Ishikawa (cell line): ENCODE measurements at regions not wholly inside any gene's neighbourhood (a gene's known extent, or its start where the extent isn't known, plus 50 kb on each side); places are given as distances from the start of the nearest gene placed in this dataset.

Experiments
- CEBPB ChIP-seq: IDR thresholded peaks from 2 replicates; pipeline ENCODE4 v1.6.1; 2012
- CREB1 ChIP-seq: IDR thresholded peaks from 2 replicates; pipeline ENCODE4 v1.6.1; 2012; ENCODE audit warnings: low read depth
- EGR1 ChIP-seq: IDR thresholded peaks from 2 replicates; pipeline ENCODE4 v1.6.1; 2012
- EP300 ChIP-seq: IDR thresholded peaks from 2 replicates; pipeline ENCODE4 v1.6.1; 2012; ENCODE audit warnings: borderline replicate concordance
- FOXM1 ChIP-seq: IDR thresholded peaks from 2 replicates; pipeline ENCODE4 v1.6.1; 2012; ENCODE audit warnings: low read depth, borderline replicate concordance
- NFIC ChIP-seq: IDR thresholded peaks from 2 replicates; pipeline ENCODE4 v1.6.1; 2012
- RAD21 ChIP-seq: IDR thresholded peaks from 2 replicates; pipeline ENCODE4 v1.6.1; 2012; ENCODE audit warnings: low read depth
- TAF1 ChIP-seq: IDR thresholded peaks from 2 replicates; pipeline ENCODE4 v1.6.1; 2012; ENCODE audit warnings: low read depth, mild to moderate bottlenecking
- TCF12 ChIP-seq: IDR thresholded peaks from 2 replicates; pipeline ENCODE4 v1.6.1; 2012; ENCODE audit warnings: low read depth
- TEAD4 ChIP-seq: IDR thresholded peaks from 2 replicates; pipeline ENCODE4 v1.6.1; 2012
- USF1 ChIP-seq: IDR thresholded peaks from 2 replicates; pipeline ENCODE4 v1.6.1; 2012
- YY1 ChIP-seq: IDR thresholded peaks from 2 replicates; pipeline ENCODE4 v1.6.1; 2012; ENCODE audit warnings: low read depth
- ZBTB7A ChIP-seq: IDR thresholded peaks from 2 replicates; pipeline ENCODE4 v1.6.1; 2012; ENCODE audit warnings: low read depth
- TF ChIP-seq, protein P1 (sequence below): IDR thresholded peaks from 2 replicates; pipeline ENCODE4 v1.6.1; 2012
- TF ChIP-seq, protein P2 (sequence below): IDR thresholded peaks from 2 replicates; pipeline ENCODE4 v1.6.1; 2012; ENCODE audit warnings: low read depth, mild to moderate bottlenecking

- no peak for TF ChIP-seq TEAD4
Measured at GRCh38 chr14:42860371-42860770, 1253.7 kb downstream of the LRFN5 start.

DNA sequence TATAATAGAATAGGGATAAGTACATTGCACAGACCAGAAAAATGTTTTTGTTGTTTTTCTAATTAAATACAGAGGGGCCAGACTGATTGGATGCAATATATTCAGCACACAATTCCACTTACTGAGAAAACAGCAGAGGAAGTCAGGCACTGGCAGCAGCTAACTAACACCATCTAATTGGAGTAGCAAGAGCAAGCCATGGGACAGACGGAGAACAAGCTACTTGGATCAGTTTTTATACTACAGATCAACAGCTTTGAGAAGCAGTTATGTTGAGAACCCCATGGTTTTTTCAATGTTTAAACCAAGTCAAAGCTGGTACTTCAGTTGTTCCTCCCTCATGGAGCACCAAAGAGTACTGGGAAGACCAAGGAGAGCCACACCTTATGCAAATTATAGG lies 1249.4 kb downstream of the LRFN5 start:
- TF ChIP-seq FOXM1 (no peak), CREB1 (no peak)

DNA sequence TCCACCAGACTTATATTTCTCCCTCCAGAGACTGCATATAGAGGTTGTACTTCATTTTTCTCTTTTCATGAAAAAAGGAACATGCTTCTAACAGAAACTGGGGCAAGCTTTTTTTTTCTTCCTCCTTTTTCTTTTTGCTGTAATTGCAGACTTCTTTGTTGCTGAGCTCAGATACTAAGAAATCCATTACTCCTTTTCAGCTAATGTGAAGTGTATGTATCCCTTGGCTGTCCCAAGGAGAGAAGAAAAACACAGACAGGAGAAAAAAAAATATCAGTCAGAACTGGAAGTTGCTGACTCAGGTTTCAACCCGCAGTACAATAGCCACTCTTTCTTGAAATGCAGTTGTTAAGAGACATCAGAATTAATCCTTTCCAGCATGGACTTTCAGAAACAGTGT lies 1248.4 kb downstream of the LRFN5 start:
- TF ChIP-seq USF1 (no peak), YY1 (no peak), TEAD4 (no peak), CEBPB (no peak), ZBTB7A (no peak), TAF1 (no peak), FOXM1 (no peak), EP300 (no peak), CREB1 (no peak), NFIC (no peak), TCF12 (no peak), EGR1 (no peak), RAD21 (no peak)
- TF ChIP-seq, protein P1, sequence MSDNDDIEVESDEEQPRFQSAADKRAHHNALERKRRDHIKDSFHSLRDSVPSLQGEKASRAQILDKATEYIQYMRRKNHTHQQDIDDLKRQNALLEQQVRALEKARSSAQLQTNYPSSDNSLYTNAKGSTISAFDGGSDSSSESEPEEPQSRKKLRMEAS, result no peak
- TF ChIP-seq, protein P2, sequence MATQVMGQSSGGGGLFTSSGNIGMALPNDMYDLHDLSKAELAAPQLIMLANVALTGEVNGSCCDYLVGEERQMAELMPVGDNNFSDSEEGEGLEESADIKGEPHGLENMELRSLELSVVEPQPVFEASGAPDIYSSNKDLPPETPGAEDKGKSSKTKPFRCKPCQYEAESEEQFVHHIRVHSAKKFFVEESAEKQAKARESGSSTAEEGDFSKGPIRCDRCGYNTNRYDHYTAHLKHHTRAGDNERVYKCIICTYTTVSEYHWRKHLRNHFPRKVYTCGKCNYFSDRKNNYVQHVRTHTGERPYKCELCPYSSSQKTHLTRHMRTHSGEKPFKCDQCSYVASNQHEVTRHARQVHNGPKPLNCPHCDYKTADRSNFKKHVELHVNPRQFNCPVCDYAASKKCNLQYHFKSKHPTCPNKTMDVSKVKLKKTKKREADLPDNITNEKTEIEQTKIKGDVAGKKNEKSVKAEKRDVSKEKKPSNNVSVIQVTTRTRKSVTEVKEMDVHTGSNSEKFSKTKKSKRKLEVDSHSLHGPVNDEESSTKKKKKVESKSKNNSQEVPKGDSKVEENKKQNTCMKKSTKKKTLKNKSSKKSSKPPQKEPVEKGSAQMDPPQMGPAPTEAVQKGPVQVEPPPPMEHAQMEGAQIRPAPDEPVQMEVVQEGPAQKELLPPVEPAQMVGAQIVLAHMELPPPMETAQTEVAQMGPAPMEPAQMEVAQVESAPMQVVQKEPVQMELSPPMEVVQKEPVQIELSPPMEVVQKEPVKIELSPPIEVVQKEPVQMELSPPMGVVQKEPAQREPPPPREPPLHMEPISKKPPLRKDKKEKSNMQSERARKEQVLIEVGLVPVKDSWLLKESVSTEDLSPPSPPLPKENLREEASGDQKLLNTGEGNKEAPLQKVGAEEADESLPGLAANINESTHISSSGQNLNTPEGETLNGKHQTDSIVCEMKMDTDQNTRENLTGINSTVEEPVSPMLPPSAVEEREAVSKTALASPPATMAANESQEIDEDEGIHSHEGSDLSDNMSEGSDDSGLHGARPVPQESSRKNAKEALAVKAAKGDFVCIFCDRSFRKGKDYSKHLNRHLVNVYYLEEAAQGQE, result no peak

DNA sequence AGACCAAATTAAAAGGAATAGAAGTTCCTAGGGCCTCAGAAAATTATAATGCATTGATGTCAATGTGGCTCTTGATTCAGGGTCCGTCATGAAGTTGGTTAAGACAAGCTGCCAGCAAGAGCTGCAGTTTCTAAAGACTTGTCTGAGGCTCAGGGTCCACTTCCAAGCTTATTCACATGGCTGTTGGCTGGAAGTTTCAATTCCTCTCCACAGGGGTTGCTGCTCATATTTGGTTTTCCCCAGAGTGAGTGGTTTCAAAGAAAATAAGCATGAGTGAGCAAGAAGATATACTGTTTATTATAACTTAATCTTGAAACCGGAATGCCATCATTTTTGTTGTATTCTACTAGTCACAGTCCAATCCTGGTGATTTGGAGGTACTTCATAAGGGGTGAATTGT lies 1247.4 kb downstream of the LRFN5 start:
- TF ChIP-seq YY1 (no peak), TEAD4 (no peak), CREB1 (no peak), ZBTB7A (no peak), TAF1 (no peak), EP300 (no peak), CEBPB (no peak), TCF12 (no peak), NFIC (no peak), FOXM1 (no peak), EGR1 (no peak), USF1 (no peak), RAD21 (no peak)
- TF ChIP-seq, protein P1, result no peak
- TF ChIP-seq, protein P2, result no peak

DNA sequence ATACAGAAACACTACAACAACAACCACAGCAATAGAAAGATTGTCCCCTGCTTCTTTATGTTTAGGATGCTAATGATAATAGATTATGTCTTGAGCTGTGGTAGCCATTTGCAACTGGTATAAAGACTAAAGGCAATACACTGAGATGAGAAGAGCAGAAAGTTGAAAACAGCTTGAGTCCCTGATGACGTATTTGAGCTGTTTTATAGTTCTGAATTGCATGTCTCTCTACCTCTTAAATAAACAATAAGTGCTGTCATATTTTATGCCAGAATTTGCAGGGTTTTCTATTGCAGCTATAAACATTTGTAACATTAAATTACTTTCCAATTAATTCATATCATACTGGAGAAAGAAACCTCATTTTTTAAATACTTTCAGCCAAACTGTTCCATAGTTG lies 1242.0 kb downstream of the LRFN5 start:
- TF ChIP-seq USF1, result no peak
- TF ChIP-seq FOXM1, result no peak
- no peak for TF ChIP-seq TCF12
- no peak for TF ChIP-seq TEAD4
- TF ChIP-seq, protein P1, result no peak
- TF ChIP-seq, protein P2, result no peak
- no peak for TF ChIP-seq EP300
- TF ChIP-seq ZBTB7A, result no peak
- TF ChIP-seq RAD21, result no peak
- TF ChIP-seq EGR1, result no peak
